Keratinocyte (primary cell): ENCODE measurements at regions not wholly inside any gene's neighbourhood (a gene's known extent, or its start where the extent isn't known, plus 50 kb on each side); places are given as distances from the start of the nearest gene placed in this dataset.

Experiments used
- DNase-seq: peaks from one replicate; pipeline ENCODE4 v3.0.0-alpha.2; 2011; ENCODE audit warnings: low read depth, missing footprints, low spot score
- FAIRE-seq: peaks from 2 replicates; lab custom pipeline; 2011; peaks lifted over from hg19 to GRCh38; lab: Jason Lieb, UNC
- H2AFZ ChIP-seq: 2 replicates; pipeline ENCODE4 v1.6.0; 2012; ENCODE audit warnings: low read length, control low read depth, inconsistent platforms; ENCODE audit not compliant: control insufficient read depth
- H3K27ac ChIP-seq: 2 replicates; pipeline ENCODE4 v1.5.1; 2011; ENCODE audit warnings: low read length; ENCODE audit not compliant: control insufficient read depth, insufficient read depth
- H3K27me3 ChIP-seq: 3 replicates; pipeline ENCODE4 v1.6.0; 2011; ENCODE audit warnings: low read length; ENCODE audit not compliant: control insufficient read depth, insufficient read depth; ENCODE audit errors: extremely low read depth
- H3K36me3 ChIP-seq, 2 experiments: 2 replicates in 1 of 2; 3 replicates in 1 of 2; pipeline ENCODE4 v1.5.1; 2011; ENCODE audit warnings: low read length in 2 of 2, mild to moderate bottlenecking in 1 of 2; ENCODE audit not compliant: control insufficient read depth in 2 of 2, insufficient read depth in 2 of 2; ENCODE audit errors: extremely low read depth in 1 of 2
- H3K4me1 ChIP-seq: 3 replicates; pipeline ENCODE4 v1.5.1; 2011; ENCODE audit warnings: low read length; ENCODE audit not compliant: control insufficient read depth, insufficient read depth; ENCODE audit errors: extremely low read depth
- H3K4me2 ChIP-seq: 3 replicates; pipeline ENCODE4 v1.6.0; 2011; ENCODE audit warnings: low read depth, low read length; ENCODE audit not compliant: control insufficient read depth, insufficient read depth; ENCODE audit errors: extremely low read depth
- H3K4me3 ChIP-seq, 3 experiments: fragments of 200-600 bp in 1 of 3; sonication (generic) in 1 of 3; 2 replicates in 2 of 3; 3 replicates in 1 of 3; pipeline ENCODE4 v1.5.1; 2011 to 2016; ENCODE audit warnings: low read length in 3 of 3, mild to moderate bottlenecking in 3 of 3, control low read depth in 2 of 3, inconsistent platforms in 1 of 3, low read depth in 1 of 3, mixed read lengths in 1 of 3, mixed run types in 1 of 3, moderate library complexity in 1 of 3; ENCODE audit not compliant: control insufficient read depth in 2 of 3, insufficient read depth in 2 of 3; ENCODE audit errors: extremely low read depth in 1 of 3
- H3K79me2 ChIP-seq: 2 replicates; pipeline ENCODE4 v1.6.0; 2012; ENCODE audit warnings: low read length; ENCODE audit not compliant: control insufficient read depth, insufficient read depth
- H3K9ac ChIP-seq: 3 replicates; pipeline ENCODE4 v1.6.0; 2011; ENCODE audit warnings: low read length; ENCODE audit not compliant: control insufficient read depth, insufficient read depth; ENCODE audit errors: extremely low read depth
- H3K9me1 ChIP-seq: 3 replicates; pipeline ENCODE4 v1.6.0; 2011; ENCODE audit warnings: low read length; ENCODE audit not compliant: control insufficient read depth, insufficient read depth; ENCODE audit errors: extremely low read depth
- H3K9me3 ChIP-seq: 2 replicates; pipeline ENCODE4 v1.5.1; 2012; ENCODE audit warnings: low read depth, low read length; ENCODE audit not compliant: control insufficient read depth
- H4K20me1 ChIP-seq: 3 replicates; pipeline ENCODE4 v1.6.0; 2011; ENCODE audit warnings: low read length; ENCODE audit not compliant: control insufficient read depth, insufficient read depth; ENCODE audit errors: extremely low read depth
- CTCF ChIP-seq, 3 experiments: IDR thresholded peaks in 1 of 3; conservative IDR thresholded peaks in 1 of 3; optimal IDR thresholded peaks in 1 of 3; 2 replicates in 2 of 3; 3 replicates in 1 of 3; pipeline versions ENCODE3 to v1.5.1; 2011; ENCODE audit warnings: low read length in 3 of 3, mild to moderate bottlenecking in 3 of 3, moderate library complexity in 2 of 3, control low read depth in 1 of 3, inconsistent platforms in 1 of 3; ENCODE audit not compliant: insufficient read depth in 2 of 3; ENCODE audit errors: extremely low read depth in 1 of 3
- EZH2 ChIP-seq: IDR thresholded peaks from one replicate; pipeline ENCODE4 v1.6.1; 2012; ENCODE audit warnings: inconsistent platforms, mild to moderate bottlenecking, low read length, moderate library complexity
- dilution Hi-C: fragments of 300-500 bp; cut with MboI; formaldehyde crosslinking; loops from one replicate; pipeline ENCODE4 v1.7.0; 2020; ENCODE audit warnings: low sequenced_read_pairs; ENCODE audit not compliant: extremely low pct_ligation_motif_present

- DNase-seq (no peak), FAIRE-seq (no peak)
- Histone ChIP-seq H3K27ac (no peak overlapping the region), H3K9me3 (no peaks in the 10 kb centered on the region), H2AFZ (no peak overlapping the region), H4K20me1 (no peaks in the 10 kb centered on the region), H3K9me1 (no peaks in the 10 kb centered on the region), H3K36me3 (no peaks in the 10 kb centered on the region), H3K4me2 (no peak overlapping the region), H3K27me3 (no peaks in the 10 kb centered on the region), H3K9ac (no peak overlapping the region), H3K79me2 (no peaks in the 10 kb centered on the region), H3K4me1 (no peaks in the 10 kb centered on the region), H3K4me3 (no peak overlapping the region)
- TF ChIP-seq CTCF (optimal IDR thresholded peaks at IDR 0.05 in 1 of 3, IDR thresholded peaks at IDR 0.05 in 1 of 3, conservative IDR thresholded peaks at IDR 0.05 in 1 of 3; ENCODE audit: extremely low read depth in 1 of 3, insufficient read depth in 2 of 3, low read length in 3 of 3), result no peak
- no peak for TF ChIP-seq EZH2
- dilution Hi-C loops, result no loop called here
Observed at GRCh38 chr10:117927332-117927731, 119.4 kb downstream of the RAB11FIP2 start.

- Histone ChIP-seq H3K4me2 (no peak overlapping the region), H3K4me1 (no peaks in the 10 kb centered on the region), H4K20me1 (no peaks in the 10 kb centered on the region), H3K4me3 (no peak overlapping the region), H3K9me1 (no peaks in the 10 kb centered on the region), H3K27me3 (no peaks in the 10 kb centered on the region), H3K9ac (no peak overlapping the region), H3K79me2 (no peaks in the 10 kb centered on the region), H2AFZ (no peak overlapping the region), H3K36me3 (no peaks in the 10 kb centered on the region), H3K27ac (no peak overlapping the region), H3K9me3 (no peaks in the 10 kb centered on the region)
- dilution Hi-C loops, result no loop called here
- FAIRE-seq, result no peak
- no peak for TF ChIP-seq CTCF (optimal IDR thresholded peaks at IDR 0.05 in 1 of 3, IDR thresholded peaks at IDR 0.05 in 1 of 3, conservative IDR thresholded peaks at IDR 0.05 in 1 of 3; ENCODE audit: extremely low read depth in 1 of 3, insufficient read depth in 2 of 3, low read length in 3 of 3)
- no peak for TF ChIP-seq EZH2
- no peak for DNase-seq
Observed at GRCh38 chr10:117927871-117928270, 118.9 kb downstream of the RAB11FIP2 start.
